CD14-positive monocyte (primary cell): ENCODE measurements at regions not wholly inside any gene's neighbourhood (a gene's known extent, or its start where the extent isn't known, plus 50 kb on each side); places are given as distances from the start of the nearest gene placed in this dataset.
"Not testable (repeated sequence)": the region's sequence is repeated elsewhere in the genome, so short reads cannot be mapped to it uniquely, and the experiment has no call there.

Experiments
- DNase-seq, 3 donors: peaks; one replicate each; pipeline ENCODE4 v3.0.0-alpha.2; 2011 to 2022
- H2AFZ ChIP-seq: 2 replicates; pipeline ENCODE4 v1.6.0; 2012; ENCODE audit warnings: mild to moderate bottlenecking, low read depth, low read length, inconsistent platforms; ENCODE audit not compliant: insufficient read depth, poor library complexity, severe bottlenecking
- H3K27ac ChIP-seq, 2 donors: 1 replicate in 1 of 2; 2 replicates in 1 of 2; pipeline ENCODE4 v1.5.1; 2012 to 2013; ENCODE audit warnings: low read length in 2 of 2, control low read depth in 1 of 2, inconsistent platforms in 1 of 2, low read depth in 1 of 2, mild to moderate bottlenecking in 1 of 2
- H3K27me3 ChIP-seq, 2 donors: one replicate each; pipeline versions ENCODE4 v1.6.0 to v1.6.1; 2011 to 2013; ENCODE audit warnings: low read length in 2 of 2; ENCODE audit not compliant: control insufficient read depth in 2 of 2, insufficient read depth in 2 of 2
- H3K36me3 ChIP-seq, 2 donors: replicated peaks in 1 of 2; 1 replicate in 1 of 2; 2 replicates in 1 of 2; pipeline versions ENCODE4 v1.5.1 to v1.6.1; 2012 to 2013; ENCODE audit warnings: low read length in 2 of 2, control low read depth in 1 of 2, inconsistent platforms in 1 of 2, mild to moderate bottlenecking in 1 of 2; ENCODE audit not compliant: insufficient read depth in 2 of 2, control insufficient read depth in 1 of 2
- H3K4me1 ChIP-seq, 2 donors: 1 replicate in 1 of 2; 2 replicates in 1 of 2; pipeline versions ENCODE4 v1.5.1 to v1.6.1; 2012 to 2013; ENCODE audit warnings: low read length in 2 of 2, control low read depth in 1 of 2, inconsistent platforms in 1 of 2, mild to moderate bottlenecking in 1 of 2, moderate library complexity in 1 of 2; ENCODE audit not compliant: insufficient read depth in 2 of 2, control insufficient read depth in 1 of 2
- H3K4me2 ChIP-seq: replicated peaks from 2 replicates; pipeline ENCODE3; 2012; ENCODE audit warnings: low read length, moderate library complexity, mild to moderate bottlenecking; ENCODE audit not compliant: poor library complexity, severe bottlenecking; ENCODE audit errors: extremely low read depth
- H3K4me3 ChIP-seq, 3 experiments: fragments of 200-600 bp in 1 of 3; sonication (generic) in 1 of 3; replicated peaks in 1 of 3; 1 replicate in 2 of 3; 2 replicates in 1 of 3; pipeline ENCODE4 v1.5.1; 2011 to 2013; ENCODE audit warnings: low read length in 3 of 3, mild to moderate bottlenecking in 3 of 3, control low read depth in 2 of 3, low read depth in 2 of 3, inconsistent platforms in 1 of 3, moderate library complexity in 1 of 3
- H3K79me2 ChIP-seq: 2 replicates; pipeline ENCODE4 v1.6.0; 2012; ENCODE audit warnings: mild to moderate bottlenecking, control low read depth, inconsistent platforms, low read length, moderate library complexity; ENCODE audit not compliant: insufficient read depth
- H3K9ac ChIP-seq: 2 replicates; pipeline ENCODE4 v1.6.0; 2017; ENCODE audit warnings: low read length, mild to moderate bottlenecking; ENCODE audit not compliant: insufficient read depth, poor library complexity, severe bottlenecking
- H3K9me3 ChIP-seq, 2 donors: replicated peaks in 1 of 2; 1 replicate in 1 of 2; 2 replicates in 1 of 2; pipeline versions ENCODE4 v1.5.1 to v1.6.1; 2012 to 2013; ENCODE audit warnings: low read length in 2 of 2, control low read depth in 1 of 2; ENCODE audit not compliant: control insufficient read depth in 1 of 2, insufficient read depth in 1 of 2
- H4K20me1 ChIP-seq: 2 replicates; pipeline ENCODE4 v1.6.0; 2012; ENCODE audit warnings: mild to moderate bottlenecking, low read length, control low read depth, moderate library complexity; ENCODE audit not compliant: insufficient read depth
- H3K27ac Mint-ChIP-seq, 7 donors: one replicate each; pipeline ENCODE4 v1.8.0; 2020; ENCODE audit warnings: mild to moderate bottlenecking in 7 of 7, mixed read lengths in 7 of 7, moderate library complexity in 6 of 7, inconsistent platforms in 2 of 7
- H3K27me3 Mint-ChIP-seq, 3 donors: one replicate each; pipeline ENCODE4 v1.8.0; 2021 to 2022; ENCODE audit warnings: low read depth in 3 of 3, mild to moderate bottlenecking in 3 of 3, mixed read lengths in 3 of 3, moderate library complexity in 3 of 3, inconsistent platforms in 1 of 3
- H3K36me3 Mint-ChIP-seq, 2 donors: one replicate each; pipeline ENCODE4 v1.8.0; 2020; ENCODE audit warnings: mixed read lengths in 2 of 2, inconsistent platforms in 1 of 2, mild to moderate bottlenecking in 1 of 2
- H3K4me1 Mint-ChIP-seq: one replicate; pipeline ENCODE4 v1.8.0; 2020; ENCODE audit warnings: mild to moderate bottlenecking, mixed read lengths
- H3K4me3 Mint-ChIP-seq, 2 donors: one replicate each; pipeline ENCODE4 v1.8.0; 2020; ENCODE audit warnings: mild to moderate bottlenecking in 2 of 2, mixed read lengths in 2 of 2, moderate library complexity in 1 of 2
- H3K9me3 Mint-ChIP-seq, 7 donors: one replicate each; pipeline ENCODE4 v1.8.0; 2020 to 2022; ENCODE audit warnings: mixed read lengths in 7 of 7, mild to moderate bottlenecking in 6 of 7, moderate library complexity in 6 of 7, inconsistent platforms in 2 of 7
- CTCF ChIP-seq: fragments of 200-600 bp; IDR thresholded peaks from one replicate; pipeline ENCODE4 v1.8.0; 2022; ENCODE audit warnings: antibody characterized with exemption, mild to moderate bottlenecking
- WGBS: methylation state at CpG from one replicate; pipeline ENCODE4 v1.1.5; 2013; ENCODE audit warnings: missing lambda C conversion rate; ENCODE audit not compliant: insufficient coverage; 5-methylcytosine and 5-hydroxymethylcytosine counted together
- intact Hi-C, 2 donors: fragments of 100-400 bp; cut with micrococcal nuclease; formaldehyde crosslinking; loops; one replicate each; pipeline versions ENCODE4 v1.15.0 to v1.15.1; 2023

- DNase-seq = no peak
- Histone ChIP-seq H3K27me3 (no peaks in the 10 kb centered on the region), H3K4me3 (no peak overlapping the region), H3K79me2 (no peaks in the 10 kb centered on the region), H4K20me1 (no peaks in the 10 kb centered on the region), H3K36me3 (no peaks in the 10 kb centered on the region), H2AFZ (no peak overlapping the region), H3K9me3 (peaks cover 0 to 9% of the 10 kb centered on the region in 2 donors), H3K27ac (no peak overlapping the region), H3K9ac (no peak overlapping the region), H3K4me1 (no peaks in the 10 kb centered on the region), H3K4me2 (no peak overlapping the region)
- no peak for TF ChIP-seq CTCF
- H3K27me3 Mint-ChIP-seq = peaks cover 0 to 5% (median 1%) of the 10 kb centered on the region in 3 donors
- intact Hi-C loops = no loop called here
- H3K4me1 Mint-ChIP-seq = no peaks in the 10 kb centered on the region
- 22% methylated on average over 1 of the region's 1 CpG for WGBS
- H3K4me3 Mint-ChIP-seq = no peak overlapping the region
- H3K9me3 Mint-ChIP-seq = peaks cover 0 to 10% (median 6%) of the 10 kb centered on the region in 7 donors
- H3K36me3 Mint-ChIP-seq = no peaks in the 10 kb centered on the region
- H3K27ac Mint-ChIP-seq = no peak overlapping the region
These were observed 262.7 kb downstream of the MATN1 start for GRCh38 chr1:30460661-30461060.

- intact Hi-C loops, H3K27me3 Mint-ChIP-seq, H3K4me1 Mint-ChIP-seq, H3K79me2 ChIP-seq, H3K4me3 ChIP-seq, DNase-seq, H3K9me3 Mint-ChIP-seq, H3K27ac Mint-ChIP-seq, H2AFZ ChIP-seq, H3K4me1 ChIP-seq, H3K9me3 ChIP-seq, H3K27ac ChIP-seq, H3K36me3 Mint-ChIP-seq, H3K4me3 Mint-ChIP-seq, H3K27me3 ChIP-seq, H3K4me2 ChIP-seq, H4K20me1 ChIP-seq, H3K36me3 ChIP-seq, H3K9ac ChIP-seq: not testable (repeated sequence)
- WGBS = 93% methylated on average over 8 of the region's 13 CpGs
These were observed 264.5 kb downstream of the MATN1 start for GRCh38 chr1:30458730-30459485.
